NCI-H345 treated with DMSO at 0.1 percent for 48 hours (cell line): ENCODE measurements at regions not wholly inside any gene's neighbourhood (a gene's known extent, or its start where the extent isn't known, plus 50 kb on each side); places are given as distances from the start of the nearest gene placed in this dataset.

Experiments
- DNase-seq: peaks from one replicate; lab custom pipeline; 2025; ENCODE audit not compliant: unreplicated experiment; lab: John Stamatoyannopoulos, UW

GRCh38 chr10:31614611-31615010, 295.6 kb downstream of the ZEB1 start:
- DNase-seq, result no peak

DNA sequence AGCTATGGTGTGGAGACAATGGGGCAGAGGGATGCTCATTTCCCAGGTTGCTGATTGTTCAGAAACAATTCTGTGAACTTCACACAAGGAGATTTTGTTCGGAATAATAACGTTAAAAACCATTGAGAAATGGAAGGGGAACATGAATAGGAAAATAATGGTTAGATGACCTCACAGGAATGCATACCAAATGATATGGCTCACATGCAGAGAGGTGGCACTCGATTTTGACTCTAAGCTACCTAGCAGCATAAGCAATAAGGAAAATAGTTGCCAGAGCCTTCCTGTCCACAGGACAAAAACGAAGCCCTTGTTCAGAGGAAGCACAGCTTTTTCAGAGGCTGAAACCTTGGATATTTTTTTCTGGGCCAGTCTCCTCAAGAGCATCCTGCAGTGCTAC, 293.1 kb downstream of the ZEB1 start:
- no peak for DNase-seq

- DNase-seq, result no peak
Observed at GRCh38 chr10:31611161-31611560, 292.1 kb downstream of the ZEB1 start.

DNA sequence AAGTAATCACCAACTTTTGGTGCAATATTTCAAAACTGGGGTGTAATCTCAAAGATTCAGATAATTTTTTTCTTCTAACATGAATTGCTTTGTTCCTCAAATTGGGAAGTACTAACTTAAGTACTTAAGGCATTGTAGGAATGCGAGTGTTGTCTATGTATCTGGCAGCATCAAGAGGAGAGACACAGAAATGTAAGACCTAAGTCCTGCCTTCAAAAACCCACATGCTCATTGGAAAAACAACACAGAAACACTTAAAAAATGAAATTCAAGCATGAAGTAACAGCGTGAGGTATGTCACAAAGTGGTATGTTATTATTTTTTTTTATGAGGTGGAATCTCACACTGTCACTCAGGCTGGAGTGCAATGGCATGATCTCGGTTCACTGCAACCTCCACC, 288.5 kb downstream of the ZEB1 start:
- no peak for DNase-seq

- no peak for DNase-seq
Observed at GRCh38 chr10:31606841-31607240, 287.8 kb downstream of the ZEB1 start.

DNA sequence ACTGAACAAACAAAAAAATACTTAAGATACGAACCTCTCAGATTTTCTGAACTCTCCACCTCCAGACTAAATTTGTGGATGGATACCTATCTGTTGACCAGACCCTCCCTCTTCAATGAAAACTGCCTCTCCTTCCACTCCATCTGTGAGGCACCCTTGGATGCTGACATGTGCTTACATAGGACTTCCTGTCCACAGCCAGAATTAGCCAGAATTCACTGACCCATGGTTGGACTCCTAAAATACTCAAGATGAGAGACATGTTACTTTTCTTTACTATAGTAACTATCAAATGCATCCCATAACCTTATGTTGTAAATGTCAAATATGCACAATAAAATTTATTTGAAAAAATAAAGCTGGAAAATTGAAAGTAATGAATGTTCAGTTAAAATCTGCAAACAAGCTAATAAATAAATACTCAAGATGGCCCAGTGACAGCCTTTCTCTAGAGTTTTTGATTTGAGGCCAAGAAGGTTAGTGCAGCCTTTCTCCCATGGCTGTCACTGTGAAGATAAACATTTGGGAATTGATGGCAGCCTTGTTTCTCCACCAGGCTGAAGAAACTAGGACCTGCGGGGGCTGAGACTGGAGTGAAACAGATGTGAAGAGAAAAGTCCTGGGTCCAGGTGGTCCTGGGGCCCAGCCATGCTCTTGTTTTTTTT, 287.0 kb downstream of the ZEB1 start:
- DNase-seq, result no peak

DNA sequence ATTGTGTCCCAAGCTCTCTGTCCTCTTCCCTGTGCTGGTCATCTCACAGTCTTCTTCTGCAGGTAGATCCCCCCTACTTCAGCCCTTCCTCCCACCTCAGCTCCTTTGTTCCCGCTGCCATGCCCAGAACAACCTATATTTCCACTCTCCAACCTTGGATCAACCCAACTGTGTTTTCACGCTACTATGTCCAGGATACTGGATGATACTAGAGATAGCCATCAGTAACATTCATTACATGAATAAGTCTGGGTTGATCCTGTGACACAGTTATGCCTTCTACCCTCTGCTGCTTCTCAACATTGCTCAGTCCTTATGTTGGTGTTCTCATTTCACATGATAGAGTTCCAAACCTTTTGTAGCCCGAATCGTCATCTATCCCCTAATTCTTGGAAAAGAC, 286.4 kb downstream of the ZEB1 start:
- DNase-seq, result no peak

GRCh38 chr10:31604646-31605170, 285.7 kb downstream of the ZEB1 start:
- no peak for DNase-seq

DNA sequence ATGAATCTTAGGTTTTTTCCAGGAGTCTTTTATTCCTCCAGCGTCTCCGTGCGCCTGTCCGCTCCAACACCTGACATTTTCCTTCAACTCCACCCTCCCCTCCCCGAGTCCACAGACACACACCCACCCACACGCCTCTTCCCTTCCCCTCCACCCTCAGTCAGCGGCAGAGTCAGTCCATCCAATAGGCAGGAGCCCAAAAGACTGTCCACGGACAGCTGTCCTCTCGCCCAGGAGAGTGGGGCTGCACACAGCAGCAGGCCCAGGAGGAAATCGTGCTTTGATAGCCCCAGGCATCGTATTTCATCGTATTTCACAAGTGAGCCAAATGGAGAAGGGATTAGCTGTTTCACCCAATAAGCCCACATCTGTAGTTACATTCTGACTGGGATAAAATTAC, 285.1 kb downstream of the ZEB1 start:
- DNase-seq, result no peak

GRCh38 chr10:31603235-31604087, 284.4 kb downstream of the ZEB1 start:
- peak; percentile 92 for DNase-seq

DNA sequence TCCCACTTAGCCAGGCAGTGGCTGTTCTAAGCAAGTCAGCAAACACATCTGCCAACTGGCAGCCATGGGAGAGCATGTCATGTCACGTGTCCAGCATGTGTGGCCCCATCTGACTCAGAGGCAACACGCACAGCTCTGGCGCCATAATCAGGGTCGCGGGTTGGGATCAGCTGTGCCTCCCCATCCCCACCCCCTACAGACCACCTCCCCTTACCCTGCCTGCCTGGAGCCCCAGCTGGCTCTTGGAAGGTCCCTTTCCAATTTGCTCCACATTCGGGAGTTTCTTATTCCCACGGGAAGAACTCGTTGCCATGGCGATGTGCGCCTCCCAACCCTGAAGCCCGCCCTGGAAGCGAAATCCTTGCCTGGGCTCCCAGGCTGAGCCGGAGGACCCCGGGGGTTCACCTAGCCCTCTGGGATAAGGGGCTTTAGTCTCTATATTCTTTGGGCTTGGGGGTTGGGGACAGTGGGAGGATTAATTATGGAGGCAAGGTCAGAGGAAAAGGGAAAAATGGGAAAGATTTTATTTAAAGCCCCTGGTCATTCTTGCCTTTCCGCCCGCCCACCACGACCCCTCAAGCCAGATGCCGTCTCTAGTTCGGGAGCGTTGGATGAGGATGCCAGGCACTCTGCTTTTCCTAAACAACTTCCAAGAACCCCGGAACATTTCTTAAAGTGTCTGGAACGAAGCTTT, 283.7 kb downstream of the ZEB1 start:
- DNase-seq, result no peak

GRCh38 chr10:31601136-31601535, 282.1 kb downstream of the ZEB1 start:
- DNase-seq, result no peak

DNA sequence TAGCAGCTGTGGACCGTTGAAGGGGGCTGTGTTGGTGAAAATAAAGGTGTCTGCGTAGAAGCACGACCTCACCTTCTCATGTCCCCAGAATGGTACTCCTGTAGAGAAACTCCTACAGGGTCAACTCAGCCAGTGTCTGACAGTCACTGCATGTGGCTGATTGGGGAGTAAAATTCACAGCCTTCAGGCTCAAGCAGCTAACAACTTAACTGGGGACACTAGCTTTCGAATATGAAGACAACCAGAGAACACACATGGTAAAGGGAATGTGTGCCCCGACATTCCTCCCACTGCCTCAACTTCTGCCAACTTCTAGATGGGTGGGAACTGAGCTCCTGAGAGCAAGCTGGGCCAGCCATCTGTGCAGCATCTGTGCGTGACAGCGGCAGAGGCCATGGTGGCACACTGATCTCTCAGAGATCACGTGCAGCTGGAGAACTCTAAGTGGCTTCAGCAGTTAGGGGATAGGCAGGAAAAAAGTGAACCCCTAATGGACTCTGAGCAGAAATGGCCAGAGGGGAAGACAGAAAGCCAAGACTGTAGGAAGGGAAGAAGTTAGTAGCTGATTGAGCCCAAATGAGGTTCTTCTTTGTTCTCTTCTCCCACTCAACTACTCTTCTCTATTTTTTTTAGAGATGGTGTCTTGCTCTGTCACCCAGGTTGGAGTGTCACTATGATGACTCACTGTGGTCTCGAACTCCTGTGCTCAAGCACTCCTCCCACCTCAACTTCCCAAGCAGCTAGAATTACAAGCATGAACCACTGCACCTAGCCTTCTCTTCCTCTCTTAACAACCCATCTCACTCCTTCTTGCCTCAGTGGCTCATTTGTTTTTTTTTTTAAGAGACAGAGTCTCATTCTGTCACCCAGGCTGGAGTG, 280.8 kb downstream of the ZEB1 start:
- DNase-seq, result no peak

DNA sequence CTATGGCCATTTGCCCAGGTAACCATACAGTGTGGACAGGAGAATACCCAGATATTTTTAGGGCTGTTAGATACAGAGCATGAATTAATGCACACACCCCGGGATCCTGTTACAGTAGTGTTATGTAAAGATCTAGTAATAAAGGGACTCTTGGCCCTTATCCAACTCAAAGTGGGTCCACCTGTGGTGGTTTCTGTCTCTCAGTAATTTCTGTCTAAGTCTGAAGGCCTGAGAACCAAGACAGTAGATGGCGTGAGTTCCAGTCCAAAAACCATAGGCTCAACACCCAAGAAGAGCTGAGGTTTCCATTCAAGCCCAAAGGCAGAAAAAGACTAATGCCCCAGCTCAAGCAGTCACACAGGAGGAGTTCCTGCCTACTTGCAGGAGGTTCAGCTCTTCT, 277.7 kb downstream of the ZEB1 start:
- no peak for DNase-seq

DNA sequence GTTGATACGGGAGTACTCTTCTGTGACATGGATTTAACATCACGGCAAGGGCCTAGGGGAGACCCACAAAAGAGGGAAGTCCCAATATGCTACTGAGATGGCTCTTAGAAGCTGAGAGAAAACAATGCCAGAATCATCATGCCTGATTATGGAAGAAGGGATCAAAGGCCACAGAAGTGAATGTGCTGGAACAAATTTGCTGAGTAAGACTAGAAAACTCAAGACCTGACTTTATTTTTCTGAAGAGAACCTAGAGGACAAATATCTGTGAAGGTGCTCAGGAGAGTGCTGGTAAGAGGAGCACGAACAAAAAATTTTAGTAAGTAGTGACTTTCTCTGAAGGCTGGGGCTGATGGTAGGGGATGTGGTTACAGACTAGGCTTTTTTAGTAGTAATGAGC, 277.0 kb downstream of the ZEB1 start:
- DNase-seq, result no peak

DNA sequence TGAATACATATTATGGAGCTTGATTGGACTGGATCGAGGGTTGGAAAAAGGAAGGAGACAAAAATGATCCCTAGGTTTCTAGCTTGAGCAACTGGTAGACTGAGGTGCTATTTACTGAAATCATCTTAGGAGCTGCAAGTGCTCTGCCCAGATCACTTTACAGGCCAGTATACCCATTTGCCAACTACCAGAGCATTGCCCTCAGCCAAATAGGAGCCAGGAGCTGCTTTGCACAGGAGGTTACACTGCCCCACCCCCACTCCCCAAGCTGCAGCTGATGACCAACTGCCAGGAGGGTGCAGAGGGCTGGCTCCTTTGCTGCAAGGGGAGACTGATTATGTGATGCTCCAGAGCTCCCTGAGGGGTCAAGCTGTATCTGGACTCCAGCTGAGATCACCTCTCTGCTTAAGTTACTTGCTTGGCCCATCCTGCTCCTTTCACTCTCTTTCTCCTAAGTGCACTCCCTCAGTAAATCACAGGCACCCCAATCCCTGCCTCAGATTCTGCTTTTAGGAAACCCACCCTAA, 275.4 kb downstream of the ZEB1 start:
- DNase-seq, result no peak

DNA sequence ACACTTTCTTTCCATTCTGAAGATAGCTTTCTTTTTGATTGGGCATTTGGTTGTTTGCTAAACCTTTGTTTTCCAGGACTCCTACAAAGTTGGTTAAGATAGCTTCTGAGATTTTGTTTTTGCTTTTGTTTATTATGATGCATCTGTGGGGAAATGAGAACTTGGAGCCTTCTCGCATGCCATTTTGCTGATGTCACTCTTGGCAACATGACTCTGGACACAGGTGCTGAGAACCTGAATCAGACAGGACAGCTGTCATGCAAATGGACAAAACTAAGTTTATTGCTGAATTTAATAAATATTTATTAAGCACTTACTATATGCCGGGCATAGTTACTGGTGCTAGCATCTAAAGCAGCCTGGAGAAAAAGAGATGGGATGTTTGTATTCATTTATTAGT, 274.1 kb downstream of the ZEB1 start:
- no peak for DNase-seq

DNA sequence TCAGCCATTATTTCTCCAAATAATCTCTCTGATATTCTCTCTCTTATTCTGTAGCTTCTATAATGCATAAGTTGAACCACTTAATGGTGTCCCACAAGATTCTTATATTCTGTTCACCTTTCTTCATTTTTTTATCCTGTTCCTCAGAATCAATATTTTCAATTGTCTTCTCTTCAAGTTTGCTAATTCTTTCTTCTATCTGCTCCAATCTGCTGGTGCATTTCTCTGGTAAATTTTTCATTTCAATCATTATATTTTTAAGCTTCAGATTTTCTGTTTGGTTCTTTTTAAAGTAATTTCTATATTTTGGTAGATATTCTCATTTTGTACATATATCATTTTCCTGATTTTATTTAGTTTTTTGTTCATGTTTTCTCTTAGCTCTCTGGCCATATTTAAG, 272.6 kb downstream of the ZEB1 start:
- no peak for DNase-seq

DNA sequence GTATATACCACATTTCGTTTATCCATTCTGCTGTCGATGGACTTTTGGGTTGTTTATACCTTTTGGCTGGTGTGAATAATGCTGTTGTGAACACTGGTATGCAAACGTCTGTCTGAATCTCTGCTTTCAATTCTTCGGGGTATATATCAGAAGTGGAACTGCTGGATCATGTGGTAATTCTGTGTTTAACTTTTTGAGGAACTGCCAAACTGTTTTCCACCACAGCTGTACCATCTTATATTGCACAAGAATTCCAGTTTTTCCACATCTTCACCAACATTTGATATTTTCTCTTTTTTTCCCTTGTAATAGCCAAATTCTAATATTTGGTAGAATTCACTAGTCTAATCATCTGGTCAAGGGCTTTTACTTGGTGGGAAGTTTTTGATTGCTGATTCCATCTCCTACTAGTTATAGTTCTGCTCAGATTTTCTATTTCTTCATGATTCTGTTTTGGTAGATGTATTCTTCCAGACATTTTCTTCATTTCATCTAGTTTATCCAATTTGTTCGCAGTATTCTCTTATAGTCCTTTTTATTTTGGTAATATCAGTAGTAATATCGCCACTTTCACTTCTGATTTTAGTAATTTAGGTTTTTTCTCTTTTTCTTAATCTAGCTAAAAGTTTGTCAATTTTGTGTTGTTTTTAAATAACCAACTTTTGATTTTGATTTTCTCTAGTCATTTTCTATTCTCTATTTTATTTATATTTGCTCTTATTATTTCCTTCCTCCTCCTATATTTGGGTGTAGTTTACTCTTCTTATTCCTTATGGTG, 271.2 kb downstream of the ZEB1 start:
- DNase-seq, result no peak

- DNase-seq, result no peak
Observed at GRCh38 chr10:31587691-31588090, 268.7 kb downstream of the ZEB1 start.
